Activated CD8-positive, alpha-beta memory T cell treated with anti-CD3 and anti-CD28 coated beads for 48 hours (primary cell): ENCODE measurements at regions not wholly inside any gene's neighbourhood (a gene's known extent, or its start where the extent isn't known, plus 50 kb on each side); places are given as distances from the start of the nearest gene placed in this dataset.
"Not testable (repeated sequence)": the region's sequence is repeated elsewhere in the genome, so short reads cannot be mapped to it uniquely, and the experiment has no call there.

Experiments
- DNase-seq, 3 experiments: peaks; one replicate each; pipeline ENCODE4 v3.0.0-alpha.2; 2020; ENCODE audit warnings: low read depth in 2 of 3, low spot score in 2 of 3

GRCh38 chr10:56508562-56508961 lies 147.5 kb upstream of the ZWINT start:
- no peak for DNase-seq

GRCh38 chr10:56507033-56507432 lies 146.0 kb upstream of the ZWINT start:
- no peak for DNase-seq

DNA sequence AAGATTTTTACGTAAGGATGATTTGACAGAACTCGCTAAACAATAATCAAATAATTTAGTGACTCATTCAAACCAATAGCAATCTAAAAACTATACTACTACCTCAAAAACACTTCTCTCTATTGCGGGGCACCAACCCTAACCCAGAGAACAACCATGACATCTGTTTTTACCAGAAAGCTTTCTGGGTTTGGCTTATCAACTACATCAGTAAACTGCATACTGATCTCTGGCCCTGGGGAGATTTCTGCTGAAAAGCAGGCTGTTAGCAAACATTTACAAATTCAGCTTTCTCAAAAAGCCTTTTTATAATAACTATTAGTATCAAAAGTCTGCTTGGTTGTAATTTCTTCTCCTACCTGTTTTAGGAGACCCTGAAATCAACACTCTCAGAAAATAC lies 144.5 kb upstream of the ZWINT start:
- DNase-seq = no peak

DNA sequence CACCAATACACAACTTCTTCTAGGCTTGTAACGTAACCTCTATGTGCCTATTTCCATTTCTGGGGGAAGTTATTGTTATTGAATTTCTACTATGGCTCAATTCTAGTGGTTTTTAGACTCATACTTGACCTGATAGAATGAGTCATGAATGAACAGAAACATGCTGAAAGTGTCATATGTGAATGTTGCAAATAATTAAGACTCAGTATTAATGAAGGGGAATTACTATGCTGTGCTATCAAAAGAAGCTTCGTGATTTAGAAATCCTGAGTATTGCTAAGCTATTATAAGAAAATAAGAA lies 135.1 kb upstream of the ZWINT start:
- DNase-seq = no peak

GRCh38 chr10:56487746-56488145 lies 126.7 kb upstream of the ZWINT start:
- DNase-seq = no peak

DNA sequence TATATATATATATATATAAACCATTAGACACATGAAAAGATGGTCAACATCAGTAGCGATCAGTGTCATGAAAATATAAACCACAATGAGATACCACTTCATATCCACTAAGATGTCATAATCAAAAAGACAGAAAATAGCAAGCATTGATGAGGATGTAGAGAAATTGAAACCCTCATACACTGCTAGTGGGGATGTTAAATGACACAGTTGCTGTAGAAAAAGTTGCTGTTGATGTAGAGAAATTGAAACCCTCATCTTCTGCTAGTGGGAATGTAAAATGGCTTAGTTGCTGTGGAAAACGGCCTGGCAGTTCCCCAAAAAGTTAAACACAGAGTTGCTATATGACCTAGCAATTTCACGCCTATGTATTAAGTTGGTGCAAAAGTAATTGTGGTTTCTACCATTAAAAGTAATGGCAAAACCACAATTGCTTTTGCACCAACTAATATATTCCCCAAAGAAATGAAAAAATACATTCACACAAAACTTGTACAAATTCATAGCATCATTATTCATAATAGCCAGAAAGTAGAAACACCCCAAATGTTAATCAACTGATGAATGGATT lies 120.5 kb upstream of the ZWINT start:
- no peak for DNase-seq

DNA sequence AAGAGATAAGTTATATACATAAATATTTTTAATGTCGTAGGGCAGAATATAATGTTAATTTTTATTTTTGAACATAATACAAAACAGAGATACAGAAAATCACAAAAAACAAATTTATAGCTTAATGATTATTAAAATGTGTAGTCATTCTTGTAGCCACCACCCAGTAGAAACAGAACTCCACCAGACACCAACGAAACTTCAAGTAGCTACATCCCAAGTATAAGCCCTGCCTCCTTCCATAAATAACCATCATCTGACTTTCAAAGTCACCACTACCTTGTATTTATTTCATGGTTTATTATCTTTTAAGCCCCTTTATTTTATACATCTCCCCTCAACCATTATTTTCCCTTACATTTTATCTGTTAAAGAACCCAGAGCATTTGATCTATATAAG lies 111.9 kb upstream of the ZWINT start:
- DNase-seq = no peak

DNA sequence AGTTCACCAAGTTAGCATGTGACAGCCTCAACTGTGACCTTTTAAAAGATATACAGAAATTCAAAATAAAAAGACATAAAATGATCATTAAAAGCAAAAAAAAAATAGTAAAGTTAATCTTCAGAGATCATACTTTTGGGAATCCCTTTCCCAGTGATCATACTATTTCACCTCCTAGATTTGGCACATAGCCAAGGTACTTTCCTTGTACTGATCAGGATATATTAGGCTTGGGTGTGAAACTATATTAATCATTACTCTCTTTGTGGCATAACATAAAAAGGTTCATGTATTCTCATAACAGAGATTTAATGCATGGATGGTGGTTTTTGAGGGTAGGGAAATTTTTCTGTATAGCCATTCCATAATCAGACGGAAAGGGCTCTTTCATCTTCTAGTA lies 109.6 kb upstream of the ZWINT start:
- no peak for DNase-seq

DNA sequence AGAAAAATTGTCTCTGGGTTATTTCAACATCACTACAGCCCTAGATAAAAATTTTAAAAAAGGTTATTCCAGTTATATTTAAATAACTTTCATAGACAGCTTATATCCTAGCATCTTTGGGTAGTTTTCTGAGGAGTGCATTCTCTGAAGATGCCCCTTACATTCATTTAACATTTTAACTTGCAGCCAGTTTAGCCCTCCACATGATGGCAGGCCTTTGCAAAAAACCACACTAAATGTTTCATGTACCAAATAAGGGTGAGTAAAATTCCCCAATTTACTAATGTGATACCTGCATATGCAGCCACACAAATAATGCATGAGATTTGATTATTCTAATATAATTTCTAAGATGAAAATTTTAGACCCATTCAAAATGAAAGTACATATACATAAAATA lies 108.4 kb upstream of the ZWINT start:
- no peak for DNase-seq

GRCh38 chr10:56466005-56466404 lies 104.9 kb upstream of the ZWINT start:
- no peak for DNase-seq

DNA sequence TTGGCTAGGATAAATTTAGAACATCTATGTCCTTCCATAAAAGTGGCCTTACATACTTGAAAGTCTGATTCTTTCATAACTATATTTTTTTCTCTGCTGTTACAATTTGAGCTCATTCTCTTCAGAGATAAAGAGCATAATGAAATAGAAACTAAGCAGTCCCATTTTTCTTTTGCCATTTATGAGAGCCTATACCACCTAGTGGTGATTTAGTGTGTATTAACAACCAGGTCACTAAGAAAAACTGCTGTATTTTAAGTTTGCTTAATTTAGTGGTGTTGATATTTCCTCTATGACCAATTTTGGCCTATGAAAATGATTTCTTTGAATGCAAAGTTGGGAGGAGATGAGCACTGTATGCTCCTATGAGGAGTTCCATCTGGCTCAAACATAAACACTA lies 88.7 kb upstream of the ZWINT start:
- no peak for DNase-seq

- not testable (repeated sequence) for DNase-seq
Measured at GRCh38 chr10:56447613-56448012, 86.6 kb upstream of the ZWINT start.

DNA sequence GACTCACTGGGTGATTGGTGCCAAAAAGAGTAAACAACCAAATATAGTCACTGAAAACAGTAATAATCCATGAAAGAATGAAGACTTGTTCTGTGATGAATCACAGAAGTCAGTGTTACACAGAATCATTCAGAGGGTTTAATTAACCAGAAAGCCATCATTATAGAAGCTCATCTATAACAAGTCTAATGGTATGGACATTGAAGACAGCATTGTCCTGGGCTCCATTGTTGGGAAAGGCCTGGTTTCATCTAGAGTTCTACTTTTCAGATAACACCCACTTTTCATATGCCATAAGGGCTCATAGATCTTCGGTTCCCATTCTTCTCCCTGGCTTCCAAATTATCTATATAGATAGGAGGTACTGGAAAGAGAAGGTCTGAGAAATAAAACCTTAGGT lies 80.3 kb upstream of the ZWINT start:
- not testable (repeated sequence) for DNase-seq
